ENCODE measurements at regions not wholly inside any gene's neighbourhood (a gene's known extent, or its start where the extent isn't known, plus 50 kb on each side); places are given as distances from the start of the nearest gene placed in this dataset.

DNA sequence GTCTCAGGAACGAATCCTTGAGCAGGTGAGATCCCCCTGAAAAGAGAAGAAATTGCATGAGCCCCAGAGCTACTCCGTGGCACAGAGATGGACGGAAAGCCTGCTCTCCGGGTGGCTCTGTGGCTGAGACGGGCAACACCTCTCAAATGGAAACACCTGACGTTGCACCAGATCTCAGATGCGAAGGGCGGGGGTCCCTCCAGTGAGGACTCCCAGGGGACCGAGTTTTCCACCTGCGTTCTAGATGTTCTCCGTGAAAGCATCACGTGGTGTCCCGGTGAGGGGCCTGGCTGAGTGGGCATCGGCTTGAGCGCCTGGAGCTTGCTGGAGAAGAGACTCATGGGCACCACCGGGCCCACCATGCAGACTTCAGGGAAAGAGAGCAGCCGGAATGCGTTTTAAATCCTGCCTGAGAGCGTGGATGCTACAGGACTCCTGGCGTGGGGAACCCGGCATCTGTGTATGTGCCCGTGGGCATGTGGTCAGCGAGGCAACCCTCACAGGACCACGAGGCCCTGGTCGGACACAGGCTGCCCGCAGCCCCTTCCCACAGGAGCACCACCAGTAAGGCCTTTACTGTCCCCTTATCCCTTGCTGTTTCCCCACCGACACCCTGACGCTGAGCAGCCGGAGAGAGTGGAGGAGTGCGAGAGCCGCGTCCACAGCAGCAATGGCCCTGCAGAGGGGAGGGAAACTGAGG, 378.4 kb upstream of the IRX4 start:
- Histone ChIP-seq H3K27me3 (replicated peaks in 1 of 7) (peaks cover 0 to 7% (median 0%) of the 10 kb centered on the region in 7 donors), H3K27ac (no peak overlapping the region), H3K36me3 (no peaks in the 10 kb centered on the region), H3K4me3 (no peak overlapping the region), H3K9me3 (peaks cover 0 to 5% (median 0%) of the 10 kb centered on the region in 8 donors), H3K4me1 (no peaks in the 10 kb centered on the region)
- WGBS, 5 donors: 88 to 92% (median 91%) methylated on average over 24 to 32 of the region's 32 CpGs
- intact Hi-C loops (cut with DNase I; ENCODE audit: low total_unique reads): no loop called here
- no peak for DNase-seq
- TF ChIP-seq POLR2A (IDR thresholded peaks at IDR 0.05) (no peak), POLR2AphosphoS5 (IDR thresholded peaks at IDR 0.05) (no peak), CTCF (IDR thresholded peaks at IDR 0.05 in 8 of 11, conservative IDR thresholded peaks at IDR 0.05 in 3 of 11) (no peak)

GRCh38 chr5:2260211-2261003, 377.7 kb upstream of the IRX4 start:
- DNase-seq: no peak
- peaks cover 0 to 5% (median 0%) of the 10 kb centered on the region in 8 donors for H3K9me3 ChIP-seq
- H3K4me1 ChIP-seq: no peaks in the 10 kb centered on the region
- no peak overlapping the region for H3K4me3 ChIP-seq
- H3K36me3 ChIP-seq: no peaks in the 10 kb centered on the region
- 76 to 89% (median 84%) methylated on average over 22 to 23 of the region's 23 CpGs for WGBS, 5 donors
- intact Hi-C loops (cut with DNase I; ENCODE audit: low total_unique reads): no loop called here
- peaks cover 0 to 7% (median 0%) of the 10 kb centered on the region in 7 donors for H3K27me3 ChIP-seq (replicated peaks in 1 of 7)
- no peak overlapping the region for H3K27ac ChIP-seq
- no peak for TF ChIP-seq POLR2AphosphoS5 (IDR thresholded peaks at IDR 0.05)
- TF ChIP-seq POLR2A (IDR thresholded peaks at IDR 0.05): no peak
- no peak for TF ChIP-seq CTCF (IDR thresholded peaks at IDR 0.05 in 8 of 11, conservative IDR thresholded peaks at IDR 0.05 in 3 of 11)

- no peak for TF ChIP-seq POLR2A (IDR thresholded peaks at IDR 0.05)
- no peak for TF ChIP-seq POLR2AphosphoS5 (IDR thresholded peaks at IDR 0.05)
- TF ChIP-seq CTCF (IDR thresholded peaks at IDR 0.05 in 8 of 11, conservative IDR thresholded peaks at IDR 0.05 in 3 of 11): no peak
- Histone ChIP-seq H3K4me1 (no peaks in the 10 kb centered on the region), H3K27ac (no peak overlapping the region), H3K36me3 (no peaks in the 10 kb centered on the region), H3K4me3 (no peak overlapping the region), H3K27me3 (replicated peaks in 1 of 7) (peaks cover 0 to 7% (median 0%) of the 10 kb centered on the region in 7 donors), H3K9me3 (peaks cover 0 to 3% (median 0%) of the 10 kb centered on the region in 8 donors)
- intact Hi-C loops (cut with DNase I; ENCODE audit: low total_unique reads): no loop called here
- WGBS, 5 donors: 53 to 75% (median 66%) methylated on average over 6 to 7 of the region's 7 CpGs
- DNase-seq: no peak
Measured at GRCh38 chr5:2259494-2260107, 376.9 kb upstream of the IRX4 start.

- peaks cover 0 to 7% (median 0%) of the 10 kb centered on the region in 7 donors for H3K27me3 ChIP-seq (replicated peaks in 1 of 7)
- H3K36me3 ChIP-seq: no peaks in the 10 kb centered on the region
- 74 to 90% (median 86%) methylated on average over 8 of the region's 8 CpGs for WGBS, 5 donors
- H3K4me3 ChIP-seq: no peak overlapping the region
- no peaks in the 10 kb centered on the region for H3K4me1 ChIP-seq
- intact Hi-C loops (cut with DNase I; ENCODE audit: low total_unique reads): no loop called here
- no peak for DNase-seq
- H3K27ac ChIP-seq: no peak overlapping the region
- TF ChIP-seq POLR2A (IDR thresholded peaks at IDR 0.05) (no peak), POLR2AphosphoS5 (IDR thresholded peaks at IDR 0.05) (no peak), CTCF (IDR thresholded peaks at IDR 0.05 in 8 of 11, conservative IDR thresholded peaks at IDR 0.05 in 3 of 11) (no peak)
- no peaks in the 10 kb centered on the region for H3K9me3 ChIP-seq
Measured at GRCh38 chr5:2258861-2259260, 376.1 kb upstream of the IRX4 start.

All from spleen (tissue), 11 donors.